Caco-2 (cell line): ENCODE measurements at regions not wholly inside any gene's neighbourhood (a gene's known extent, or its start where the extent isn't known, plus 50 kb on each side); places are given as distances from the start of the nearest gene placed in this dataset.

Experiments used
- BruUV-seq: library from RNA; stranded (reverse); fragments of 400-500 nt; replicated peaks from 2 replicates; lab custom pipeline; 2021; lab: Mats Ljungman, UMichigan
- CTCF ChIA-PET: fragments of 300-600 bp; sonication (Branson Sonifier 250); formaldehyde crosslinking; loops from one replicate; lab custom pipeline; 2022; ENCODE audit warnings: antibody characterized with exemption; lab: Charles Lee
- POLR2A ChIA-PET: fragments of 300-600 bp; sonication (Branson Sonifier 250); formaldehyde crosslinking; loops from one replicate; lab custom pipeline; 2022; ENCODE audit warnings: antibody characterized with exemption; lab: Charles Lee
- DNase-seq, 2 experiments: peaks; one replicate each; pipeline versions ENCODE4 v3.0.0 to v3.0.0-alpha.2; 2020 to 2022
- H3K27me3 ChIP-seq: replicated peaks from 2 replicates; pipeline ENCODE4 v1.6.0; 2011; ENCODE audit warnings: low read length; ENCODE audit not compliant: control insufficient read depth, insufficient read depth
- H3K36me3 ChIP-seq: 2 replicates; pipeline ENCODE4 v1.5.1; 2011; ENCODE audit warnings: low read length; ENCODE audit not compliant: control insufficient read depth, insufficient read depth
- H3K4me1 ChIP-seq: fragments of 250-450 bp; sonication (Bioruptor Pico); 2 replicates; pipeline ENCODE4 v1.5.1; 2020; ENCODE audit warnings: mild to moderate bottlenecking
- H3K4me3 ChIP-seq: 2 replicates; pipeline ENCODE4 v1.5.1; 2011; ENCODE audit warnings: low read depth, mild to moderate bottlenecking, control low read depth, low read length
- H3K9me3 ChIP-seq: fragments of 250-450 bp; sonication (Bioruptor Pico); 2 replicates; pipeline ENCODE4 v1.5.1; 2020; ENCODE audit warnings: mild to moderate bottlenecking, moderate library complexity
- H3K27ac Mint-ChIP-seq: one replicate; pipeline ENCODE4 v1.8.0; 2022; ENCODE audit warnings: mixed read lengths; ENCODE audit not compliant: unreplicated experiment
- H3K27me3 Mint-ChIP-seq: one replicate; pipeline ENCODE4 v1.8.0; 2022; ENCODE audit warnings: mixed read lengths; ENCODE audit not compliant: insufficient read depth, unreplicated experiment
- H3K36me3 Mint-ChIP-seq: one replicate; pipeline ENCODE4 v1.8.0; 2022; ENCODE audit warnings: mild to moderate bottlenecking, mixed read lengths; ENCODE audit not compliant: insufficient read depth, unreplicated experiment
- H3K4me1 Mint-ChIP-seq: one replicate; pipeline ENCODE4 v1.8.0; 2022; ENCODE audit warnings: low read depth, mixed read lengths; ENCODE audit not compliant: unreplicated experiment
- H3K4me3 Mint-ChIP-seq: one replicate; pipeline ENCODE4 v1.8.0; 2022; ENCODE audit warnings: mild to moderate bottlenecking, moderate library complexity, mixed read lengths; ENCODE audit not compliant: unreplicated experiment
- H3K9me3 Mint-ChIP-seq: one replicate; pipeline ENCODE4 v1.8.0; 2022; ENCODE audit warnings: mixed read lengths; ENCODE audit not compliant: unreplicated experiment
- CTCF ChIP-seq, 2 experiments: fragments of 200-600 bp in 1 of 2; IDR thresholded peaks; 1 replicate in 1 of 2; 2 replicates in 1 of 2; pipeline versions ENCODE4 v1.5.1 to v1.8.0; 2011 to 2022; ENCODE audit warnings: antibody characterized with exemption in 1 of 2, control low read depth in 1 of 2, inconsistent platforms in 1 of 2, low read depth in 1 of 2, low read length in 1 of 2, mild to moderate bottlenecking in 1 of 2, moderate library complexity in 1 of 2; ENCODE audit not compliant: insufficient read depth in 1 of 2, severe bottlenecking in 1 of 2, unreplicated experiment in 1 of 2
- intact Hi-C: fragments of 100-400 bp; cut with micrococcal nuclease; formaldehyde crosslinking; loops from one replicate; pipeline ENCODE4 v1.10.0; 2022; ENCODE audit not compliant: unreplicated experiment

- ChIA-PET CTCF (no interaction called here), POLR2A (no interaction called here)
- TF ChIP-seq CTCF (IDR thresholded peaks at IDR 0.05; ENCODE audit: insufficient read depth in 1 of 2, low read depth in 1 of 2, low read length in 1 of 2, severe bottlenecking in 1 of 2, unreplicated experiment in 1 of 2): no peak
- Histone ChIP-seq H3K4me3 (no peak overlapping the region), H3K27me3 (no peaks in the 10 kb centered on the region), H3K36me3 (no peaks in the 10 kb centered on the region), H3K9me3 (no peaks in the 10 kb centered on the region), H3K4me1 (peaks cover 7% of the 10 kb centered on the region; the same call in 1 of the 2 replicates)
- no peaks in the 10 kb centered on the region for H3K9me3 Mint-ChIP-seq
- intact Hi-C loops: no loop called here
- no peaks in the 10 kb centered on the region for H3K36me3 Mint-ChIP-seq
- H3K27me3 Mint-ChIP-seq: no peaks in the 10 kb centered on the region
- no TSS peak for BruUV-seq
- peaks cover 12% of the 10 kb centered on the region for H3K4me1 Mint-ChIP-seq
- H3K4me3 Mint-ChIP-seq: no peak overlapping the region
- no peak overlapping the region for H3K27ac Mint-ChIP-seq
- no peak for DNase-seq
These were observed 88.3 kb upstream of the CTNNB1 start for GRCh38 chr3:41111011-41111410.

GRCh38 chr3:41112466-41112865 lies 86.8 kb upstream of the CTNNB1 start:
- CTCF ChIA-PET: no interaction called here
- Mint-ChIP-seq H3K36me3 (no peaks in the 10 kb centered on the region), H3K27me3 (no peaks in the 10 kb centered on the region), H3K4me1 (peaks cover 18% of the 10 kb centered on the region), H3K9me3 (no peaks in the 10 kb centered on the region), H3K27ac (no peak overlapping the region), H3K4me3 (no peak overlapping the region)
- BruUV-seq: no TSS peak
- H3K36me3 ChIP-seq: no peaks in the 10 kb centered on the region
- POLR2A ChIA-PET: no interaction called here
- DNase-seq: no peak
- H3K27me3 ChIP-seq: no peaks in the 10 kb centered on the region
- H3K4me3 ChIP-seq: no peak overlapping the region
- intact Hi-C loops: no loop called here
- no peaks in the 10 kb centered on the region for H3K9me3 ChIP-seq
- H3K4me1 ChIP-seq: peaks cover 7% of the 10 kb centered on the region; the same call in 1 of the 2 replicates
- no peak for TF ChIP-seq CTCF (IDR thresholded peaks at IDR 0.05; ENCODE audit: insufficient read depth in 1 of 2, low read depth in 1 of 2, low read length in 1 of 2, severe bottlenecking in 1 of 2, unreplicated experiment in 1 of 2)

- H3K27ac Mint-ChIP-seq: no peak overlapping the region
- CTCF ChIA-PET: no interaction called here
These were observed 84.2 kb upstream of the CTNNB1 start for GRCh38 chr3:41115069-41115468.

More at GRCh38 chr3:41115069-41115468, 84.2 kb upstream of the CTNNB1 start:
- H3K4me3 ChIP-seq: no peak overlapping the region
- Mint-ChIP-seq H3K4me3 (no peak overlapping the region), H3K4me1 (peaks cover 26% of the 10 kb centered on the region), H3K36me3 (no peaks in the 10 kb centered on the region), H3K27me3 (no peaks in the 10 kb centered on the region), H3K9me3 (no peaks in the 10 kb centered on the region)
- no TSS peak for BruUV-seq
- no peak for TF ChIP-seq CTCF (IDR thresholded peaks at IDR 0.05; ENCODE audit: insufficient read depth in 1 of 2, low read depth in 1 of 2, low read length in 1 of 2, severe bottlenecking in 1 of 2, unreplicated experiment in 1 of 2)
- no peaks in the 10 kb centered on the region for H3K36me3 ChIP-seq
- intact Hi-C loops: no loop called here
- peaks cover 7% of the 10 kb centered on the region; the same call in 1 of the 2 replicates for H3K4me1 ChIP-seq
- POLR2A ChIA-PET: interaction anchor here (0.5 to 0.7 kb wide), 2 partner anchors 84 to 175 kb away, joined by 3 to 4 read pairs; partner anchors contain the start of gene CTNNB1
- no peaks in the 10 kb centered on the region for H3K9me3 ChIP-seq
- H3K27me3 ChIP-seq: no peaks in the 10 kb centered on the region
- DNase-seq: no peak
